K562 (cell line): ENCODE measurements at regions not wholly inside any gene's neighbourhood (a gene's known extent, or its start where the extent isn't known, plus 50 kb on each side); places are given as distances from the start of the nearest gene placed in this dataset.

Source experiments
- ATAC-seq: fragments of 200-7000 bp; cut with Tn5 transposase; 3 replicates; pipeline ENCODE4 v1.9.1; 2020; ENCODE audit warnings: moderate library complexity
- BruUV-seq: library from RNA; stranded (reverse); fragments of 400-500 nt; replicated peaks from 2 replicates; lab custom pipeline; 2021; lab: Mats Ljungman, UMichigan
- CTCF ChIA-PET: fragments of 300-600 bp; formaldehyde crosslinking; extraction: SDS; loops from one replicate; lab custom pipeline; 2021; ENCODE audit warnings: low intra/inter-chr PET ratio; lab: Yijun Ruan, JAX
- POLR2A ChIA-PET: fragments of 300-600, 350-650 bp; sonication (Branson Sonifier 250); formaldehyde crosslinking; extraction: SDS; loops from one replicate; lab custom pipeline; 2021; ENCODE audit warnings: antibody characterized with exemption, inconsistent platforms; lab: Yijun Ruan, JAX
- DNase-seq, 4 experiments: peaks; one replicate each; pipeline versions ENCODE4 v3.0.0 to v3.0.0-alpha.2; 2011 to 2018; ENCODE audit warnings: low spot score in 3 of 4, mixed read lengths in 3 of 4; ENCODE audit errors: extremely low read depth in 1 of 4
- FAIRE-seq: peaks from 2 replicates; lab custom pipeline; 2011; peaks lifted over from hg19 to GRCh38; lab: Jason Lieb, UNC
- H2AFZ ChIP-seq: 2 replicates; pipeline ENCODE4 v1.6.0; 2011; ENCODE audit warnings: low read depth, low read length, control low read depth, inconsistent platforms
- H3K27ac ChIP-seq: fragments of 200-600 bp; 3 replicates; pipeline ENCODE4 v1.8.0; 2011; ENCODE audit warnings: low read depth, mild to moderate bottlenecking, control low read depth, inconsistent platforms, low read length, moderate library complexity, mixed read lengths; ENCODE audit errors: extremely low read depth
- H3K27me3 ChIP-seq, 2 experiments: fragments of 300-600 bp in 1 of 2; 2 replicates in 1 of 2; 3 replicates in 1 of 2; pipeline versions ENCODE4 v1.6.0 to v1.8.0; 2011; ENCODE audit warnings: inconsistent platforms in 2 of 2, low read length in 2 of 2, mild to moderate bottlenecking in 1 of 2, mixed read lengths in 1 of 2, moderate library complexity in 1 of 2; ENCODE audit not compliant: control insufficient read depth in 2 of 2, insufficient read depth in 2 of 2
- H3K36me3 ChIP-seq: fragments of 300-600 bp; 3 replicates; pipeline ENCODE4 v1.8.0; 2011; ENCODE audit warnings: mild to moderate bottlenecking, low read length, inconsistent platforms; ENCODE audit not compliant: control insufficient read depth, insufficient read depth
- H3K4me1 ChIP-seq, 2 experiments: fragments of 200-600 bp in 1 of 2; replicated peaks in 1 of 2; 2 replicates in 1 of 2; 3 replicates in 1 of 2; pipeline versions ENCODE4 v1.5.1 to v1.8.0; 2011; ENCODE audit warnings: inconsistent platforms in 2 of 2, low read length in 2 of 2, mild to moderate bottlenecking in 1 of 2, mixed read lengths in 1 of 2, moderate library complexity in 1 of 2; ENCODE audit not compliant: control insufficient read depth in 2 of 2, insufficient read depth in 2 of 2
- H3K4me2 ChIP-seq: 2 replicates; pipeline ENCODE4 v1.6.1; 2011; ENCODE audit warnings: low read length, control low read depth, inconsistent platforms, mixed read lengths; ENCODE audit not compliant: insufficient read depth
- H3K4me3 ChIP-seq: fragments of 200-600 bp; sonication (generic), shearing (Covaris generic); 2 replicates; pipeline ENCODE4 v1.5.1; 2016; ENCODE audit warnings: control low read depth, inconsistent platforms
- H3K79me2 ChIP-seq: fragments of 200-600 bp; 3 replicates; pipeline ENCODE4 v1.8.0; 2011; ENCODE audit warnings: low read length, inconsistent platforms; ENCODE audit not compliant: control insufficient read depth, insufficient read depth
- H3K9ac ChIP-seq, 2 experiments: 2 replicates each; pipeline versions ENCODE4 v1.6.0 to v1.6.1; 2011; ENCODE audit warnings: low read depth in 2 of 2, low read length in 2 of 2, control low read depth in 1 of 2, inconsistent platforms in 1 of 2, mild to moderate bottlenecking in 1 of 2, mixed read lengths in 1 of 2; ENCODE audit not compliant: insufficient read depth in 1 of 2
- H3K9me1 ChIP-seq: one replicate; pipeline ENCODE4 v1.6.0; 2011; ENCODE audit warnings: inconsistent platforms, mild to moderate bottlenecking, low read length, moderate library complexity; ENCODE audit not compliant: control insufficient read depth, insufficient read depth
- H3K9me3 ChIP-seq: replicated peaks from 2 replicates; pipeline ENCODE4 v1.5.1; 2011; ENCODE audit warnings: low read depth, low read length, inconsistent platforms; ENCODE audit not compliant: control insufficient read depth, insufficient read depth
- H4K20me1 ChIP-seq: replicated peaks from 2 replicates; pipeline ENCODE4 v1.6.1; 2011; ENCODE audit warnings: low read length, inconsistent platforms, mixed read lengths; ENCODE audit not compliant: control insufficient read depth, insufficient read depth
- RBM17 ChIP-seq: fragments of 200-400 bp; formaldehyde crosslinking; IDR thresholded peaks from 2 replicates; pipeline ENCODE4 v1.6.1; 2017; ENCODE audit warnings: low read depth, mild to moderate bottlenecking, low read length, borderline replicate concordance
- SREBF2 ChIP-seq: sonication (generic); formaldehyde crosslinking; IDR thresholded peaks from 2 replicates; pipeline ENCODE4 v1.4.0; 2020; ENCODE audit warnings: mild to moderate bottlenecking, missing genetic modification reagents
- TFAM ChIP-seq: fragments of 250-450 bp; sonication (Bioruptor Pico); conservative IDR thresholded peaks from 2 replicates; pipeline ENCODE4 v1.5.0; 2021; ENCODE audit warnings: mild to moderate bottlenecking, moderate library complexity
- ZNF263 ChIP-seq: sonication (generic); formaldehyde crosslinking; IDR thresholded peaks from 2 replicates; pipeline ENCODE4 v1.8.0; 2022; ENCODE audit warnings: mild to moderate bottlenecking, missing genetic modification reagents, borderline replicate concordance
- ZNF384 ChIP-seq: IDR thresholded peaks from 2 replicates; pipeline ENCODE4 v1.6.1; 2012; ENCODE audit warnings: low read depth, low read length, improper control_type of control experiment
- ZNF707 ChIP-seq: fragments of 250-450 bp; sonication (Bioruptor Pico); conservative IDR thresholded peaks from 2 replicates; pipeline ENCODE4 v1.8.0; 2022; ENCODE audit warnings: inconsistent platforms, mild to moderate bottlenecking, moderate library complexity
- WGBS: fragments of 100-300 bp; shearing (Covaris generic); methylation state at CpG from one replicate; pipeline ENCODE4 v1.1.6; 2016; ENCODE audit warnings: low coverage, mixed read lengths; ENCODE audit not compliant: insufficient coverage; ENCODE audit errors: missing lambda C conversion rate; 5-methylcytosine and 5-hydroxymethylcytosine counted together
- in situ Hi-C: fragments of 300-500 bp; cut with MboI; formaldehyde crosslinking; loops from 4 replicates; pipeline ENCODE4 v1.15.0; 2018; ENCODE audit warnings: inconsistent platforms, mixed read lengths
- intact Hi-C: fragments of 100-400 bp; cut with micrococcal nuclease; formaldehyde crosslinking; loops from 2 replicates; pipeline ENCODE4 v1.14.2; 2022
- TF ChIP-seq, protein P1 (sequence below): fragments of 450-650 bp; IDR thresholded peaks from 2 replicates; pipeline ENCODE4 v1.6.1; 2016; ENCODE audit warnings: mild to moderate bottlenecking
- TF ChIP-seq, protein P2 (sequence below), 2 experiments: fragments of 450-650 bp; conservative IDR thresholded peaks; 2 replicates each; pipeline ENCODE4 v1.6.1; 2017; ENCODE audit warnings: mild to moderate bottlenecking in 2 of 2, moderate library complexity in 2 of 2
- TF ChIP-seq, protein P3 (sequence below), 3 experiments: fragments of 200-800 bp in 1 of 3; fragments of 250-450 bp in 1 of 3; fragments of 450-650 bp in 1 of 3; sonication (Bioruptor Pico) in 1 of 3; sonication (Bioruptor generic) in 1 of 3; formaldehyde crosslinking in 1 of 3; IDR thresholded peaks; 2 replicates each; pipeline versions ENCODE4 v1.6.1 to v1.8.0; 2016 to 2022; ENCODE audit warnings: mild to moderate bottlenecking in 2 of 3, missing genetic modification characterization in 2 of 3, missing compliant biosample characterization in 1 of 3, moderate library complexity in 1 of 3

DNA sequence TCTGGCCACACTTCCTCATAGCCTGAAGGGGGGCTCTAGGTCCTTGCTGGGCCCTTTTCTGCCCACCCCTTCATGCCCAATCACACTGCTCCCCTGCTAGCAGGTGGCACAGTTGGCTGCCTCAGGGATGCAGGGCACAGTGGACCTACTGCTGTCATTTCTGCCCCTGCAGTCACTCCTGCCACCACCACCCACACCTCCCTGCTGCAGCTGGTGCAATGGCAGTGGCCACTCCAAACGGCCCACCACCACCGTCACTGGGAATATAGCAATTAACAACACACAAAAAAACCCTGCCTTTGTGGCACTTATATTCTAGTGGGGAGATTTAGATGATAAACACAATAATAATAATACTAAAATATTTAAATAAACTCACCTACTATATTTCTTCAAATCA is 162.4 kb upstream of the DUSP10 start:
- intact Hi-C loops = no loop called here

More for the DNA sequence above, 162.4 kb upstream of the DUSP10 start:
- CTCF ChIA-PET = no interaction called here
- Histone ChIP-seq H3K79me2 (no peaks in the 10 kb centered on the region), H3K27ac (no peak overlapping the region), H4K20me1 (no peaks in the 10 kb centered on the region), H3K9ac (no peak overlapping the region), H3K9me3 (no peaks in the 10 kb centered on the region), H3K4me1 (no peaks in the 10 kb centered on the region), H3K4me3 (no peak overlapping the region), H3K9me1 (no peaks in the 10 kb centered on the region), H3K36me3 (no peaks in the 10 kb centered on the region), H2AFZ (no peak overlapping the region), H3K4me2 (no peak overlapping the region), H3K27me3 (no peaks in the 10 kb centered on the region)
- DNase-seq (no peak), ATAC-seq (no peak), FAIRE-seq (no peak)
- no TSS peak for BruUV-seq
- POLR2A ChIA-PET = interaction anchor here (0.6 to 0.7 kb wide), 2 partner anchors 92 to 937 kb away, joined by 3 read pairs; no protein-coding TSS in a partner anchor
- WGBS = 6% methylated on average over 2 of the region's 2 CpGs
- no peak for TF ChIP-seq RBM17
- TF ChIP-seq, protein P1, sequence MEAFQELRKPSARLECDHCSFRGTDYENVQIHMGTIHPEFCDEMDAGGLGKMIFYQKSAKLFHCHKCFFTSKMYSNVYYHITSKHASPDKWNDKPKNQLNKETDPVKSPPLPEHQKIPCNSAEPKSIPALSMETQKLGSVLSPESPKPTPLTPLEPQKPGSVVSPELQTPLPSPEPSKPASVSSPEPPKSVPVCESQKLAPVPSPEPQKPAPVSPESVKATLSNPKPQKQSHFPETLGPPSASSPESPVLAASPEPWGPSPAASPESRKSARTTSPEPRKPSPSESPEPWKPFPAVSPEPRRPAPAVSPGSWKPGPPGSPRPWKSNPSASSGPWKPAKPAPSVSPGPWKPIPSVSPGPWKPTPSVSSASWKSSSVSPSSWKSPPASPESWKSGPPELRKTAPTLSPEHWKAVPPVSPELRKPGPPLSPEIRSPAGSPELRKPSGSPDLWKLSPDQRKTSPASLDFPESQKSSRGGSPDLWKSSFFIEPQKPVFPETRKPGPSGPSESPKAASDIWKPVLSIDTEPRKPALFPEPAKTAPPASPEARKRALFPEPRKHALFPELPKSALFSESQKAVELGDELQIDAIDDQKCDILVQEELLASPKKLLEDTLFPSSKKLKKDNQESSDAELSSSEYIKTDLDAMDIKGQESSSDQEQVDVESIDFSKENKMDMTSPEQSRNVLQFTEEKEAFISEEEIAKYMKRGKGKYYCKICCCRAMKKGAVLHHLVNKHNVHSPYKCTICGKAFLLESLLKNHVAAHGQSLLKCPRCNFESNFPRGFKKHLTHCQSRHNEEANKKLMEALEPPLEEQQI = no peak
- TF ChIP-seq ZNF384 = no peak
- TF ChIP-seq SREBF2 = no peak
- TF ChIP-seq, protein P2, sequence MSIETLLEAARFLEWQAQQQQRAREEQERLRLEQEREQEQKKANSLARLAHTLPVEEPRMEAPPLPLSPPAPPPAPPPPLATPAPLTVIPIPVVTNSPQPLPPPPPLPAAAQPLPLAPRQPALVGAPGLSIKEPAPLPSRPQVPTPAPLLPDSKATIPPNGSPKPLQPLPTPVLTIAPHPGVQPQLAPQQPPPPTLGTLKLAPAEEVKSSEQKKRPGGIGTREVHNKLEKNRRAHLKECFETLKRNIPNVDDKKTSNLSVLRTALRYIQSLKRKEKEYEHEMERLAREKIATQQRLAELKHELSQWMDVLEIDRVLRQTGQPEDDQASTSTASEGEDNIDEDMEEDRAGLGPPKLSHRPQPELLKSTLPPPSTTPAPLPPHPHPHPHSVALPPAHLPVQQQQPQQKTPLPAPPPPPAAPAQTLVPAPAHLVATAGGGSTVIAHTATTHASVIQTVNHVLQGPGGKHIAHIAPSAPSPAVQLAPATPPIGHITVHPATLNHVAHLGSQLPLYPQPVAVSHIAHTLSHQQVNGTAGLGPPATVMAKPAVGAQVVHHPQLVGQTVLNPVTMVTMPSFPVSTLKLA (conservative IDR thresholded peaks at IDR 0.05) = no peak
- no peak for TF ChIP-seq ZNF263
- TF ChIP-seq, protein P3, sequence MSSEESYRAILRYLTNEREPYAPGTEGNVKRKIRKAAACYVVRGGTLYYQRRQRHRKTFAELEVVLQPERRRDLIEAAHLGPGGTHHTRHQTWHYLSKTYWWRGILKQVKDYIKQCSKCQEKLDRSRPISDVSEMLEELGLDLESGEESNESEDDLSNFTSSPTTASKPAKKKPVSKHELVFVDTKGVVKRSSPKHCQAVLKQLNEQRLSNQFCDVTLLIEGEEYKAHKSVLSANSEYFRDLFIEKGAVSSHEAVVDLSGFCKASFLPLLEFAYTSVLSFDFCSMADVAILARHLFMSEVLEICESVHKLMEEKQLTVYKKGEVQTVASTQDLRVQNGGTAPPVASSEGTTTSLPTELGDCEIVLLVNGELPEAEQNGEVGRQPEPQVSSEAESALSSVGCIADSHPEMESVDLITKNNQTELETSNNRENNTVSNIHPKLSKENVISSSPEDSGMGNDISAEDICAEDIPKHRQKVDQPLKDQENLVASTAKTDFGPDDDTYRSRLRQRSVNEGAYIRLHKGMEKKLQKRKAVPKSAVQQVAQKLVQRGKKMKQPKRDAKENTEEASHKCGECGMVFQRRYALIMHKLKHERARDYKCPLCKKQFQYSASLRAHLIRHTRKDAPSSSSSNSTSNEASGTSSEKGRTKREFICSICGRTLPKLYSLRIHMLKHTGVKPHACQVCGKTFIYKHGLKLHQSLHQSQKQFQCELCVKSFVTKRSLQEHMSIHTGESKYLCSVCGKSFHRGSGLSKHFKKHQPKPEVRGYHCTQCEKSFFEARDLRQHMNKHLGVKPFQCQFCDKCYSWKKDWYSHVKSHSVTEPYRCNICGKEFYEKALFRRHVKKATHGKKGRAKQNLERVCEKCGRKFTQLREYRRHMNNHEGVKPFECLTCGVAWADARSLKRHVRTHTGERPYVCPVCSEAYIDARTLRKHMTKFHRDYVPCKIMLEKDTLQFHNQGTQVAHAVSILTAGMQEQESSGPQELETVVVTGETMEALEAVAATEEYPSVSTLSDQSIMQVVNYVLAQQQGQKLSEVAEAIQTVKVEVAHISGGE (CRISPR knock-in tag; IDR thresholded peaks at IDR 0.05) = no peak
- TF ChIP-seq ZNF707 (CRISPR knock-in tag) = no peak
- no peak for TF ChIP-seq TFAM (CRISPR knock-in tag)
- in situ Hi-C loops = no loop called here
